ENCODE measurements at regions not wholly inside any gene's neighbourhood (a gene's known extent, or its start where the extent isn't known, plus 50 kb on each side); places are given as distances from the start of the nearest gene placed in this dataset.

DNA sequence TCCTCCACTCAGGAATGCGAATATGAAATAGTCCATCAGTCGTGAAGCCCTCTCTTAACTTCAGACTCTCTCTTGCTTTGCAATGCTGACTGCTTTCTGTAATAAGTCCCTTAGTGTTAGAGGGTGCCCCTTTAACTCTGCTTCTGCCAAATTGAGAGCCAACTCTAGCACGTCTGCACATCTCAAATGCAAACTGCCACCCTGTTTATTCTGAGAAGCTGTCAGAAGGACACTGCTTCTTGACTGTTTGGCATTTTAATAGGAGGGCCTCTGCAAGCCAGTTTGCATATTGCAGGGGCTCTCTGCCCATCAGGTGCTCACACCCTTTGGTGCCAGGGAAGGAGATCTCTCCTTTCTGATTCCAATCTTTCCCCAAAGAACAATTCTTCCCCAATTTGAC is 589.8 kb upstream of the CDH4 start:
- Histone ChIP-seq H3K9me3 (ENCODE audit: insufficient read depth in 2 of 2, low read depth in 1 of 2, low read length in 1 of 2) (no peaks in the 10 kb centered on the region), H3K4me2 (ENCODE audit: insufficient read depth in 1 of 2, low read depth in 2 of 2, low read length in 2 of 2) (no peak overlapping the region), H2BK12ac (ENCODE audit: low read depth, low read length) (no peak overlapping the region), H2AFZ (ENCODE audit: low read length) (no peak overlapping the region), H2BK15ac (ENCODE audit: low read length) (no peak overlapping the region), H3K4ac (replicated peaks; ENCODE audit: insufficient read length, low read depth, low read length) (no peak overlapping the region), H3K9ac (replicated peaks in 1 of 4; ENCODE audit: extremely low read depth in 1 of 4, low read depth in 3 of 4, low read length in 3 of 4) (no peak overlapping the region), H4K91ac (replicated peaks; ENCODE audit: insufficient read length, low read length) (no peak overlapping the region), H3K79me1 (ENCODE audit: low read depth, low read length) (no peaks in the 10 kb centered on the region), H3K27ac (ENCODE audit: low read depth, low read length) (no peak overlapping the region), H3K56ac (replicated peaks; ENCODE audit: insufficient read length, low read depth, low read length) (no peak overlapping the region), H3K4me3 (ENCODE audit: extremely low read depth in 1 of 4, insufficient read depth in 2 of 4, low read depth in 3 of 4, low read length in 4 of 4) (no peak overlapping the region), H4K8ac (ENCODE audit: extremely low read depth, insufficient read depth, low read length) (no peak overlapping the region), H3K36me3 (ENCODE audit: control insufficient read depth in 2 of 4, insufficient read depth in 4 of 4, low read length in 3 of 4) (no peaks in the 10 kb centered on the region), H3K14ac (ENCODE audit: insufficient read length) (no peak overlapping the region), H3K18ac (ENCODE audit: extremely low read depth, low read length) (no peak overlapping the region), H2AK5ac (ENCODE audit: low read depth, low read length) (no peak overlapping the region), H3K79me2 (ENCODE audit: control insufficient read depth in 1 of 2, insufficient read depth in 2 of 2, low read length in 2 of 2) (no peaks in the 10 kb centered on the region), H4K20me1 (replicated peaks in 1 of 2; ENCODE audit: control insufficient read depth in 1 of 2, insufficient read depth in 2 of 2, low read length in 2 of 2) (no peaks in the 10 kb centered on the region), H3K23ac (ENCODE audit: insufficient read length) (no peak overlapping the region), H4K5ac (ENCODE audit: insufficient read length, low read depth, low read length) (no peak overlapping the region), H3K27me3 (replicated peaks in 1 of 4; ENCODE audit: control insufficient read depth in 3 of 4, extremely low read depth in 1 of 4, insufficient read depth in 3 of 4, low read length in 3 of 4) (no peaks in the 10 kb centered on the region; a peak in 1 of 7 replicates), H2BK5ac (ENCODE audit: low read depth, low read length) (no peak overlapping the region), H2BK120ac (replicated peaks; ENCODE audit: low read depth, low read length) (no peak overlapping the region), H3K4me1 (replicated peaks in 1 of 4; ENCODE audit: control insufficient read depth in 3 of 4, insufficient read depth in 4 of 4, low read length in 3 of 4) (peaks cover 0 to 8% (median 1%) of the 10 kb centered on the region in 4 experiments; a peak in 2 of 7 replicates), H3K23me2 (ENCODE audit: low read depth, low read length) (no peaks in the 10 kb centered on the region), H2BK20ac (ENCODE audit: low read length) (no peak overlapping the region)
- no peak for FAIRE-seq
- POLR2A ChIA-PET (ENCODE audit: partially characterized antibody) = no interaction called here
- CTCF ChIA-PET (ENCODE audit: partially characterized antibody) = interaction anchor here (0.8 to 1.4 kb wide), 2 partner anchors 10 to 57 kb away, joined by 3 to 4 read pairs; no protein-coding TSS in a partner anchor
- 84% methylated on average over 3 of the region's 3 CpGs; no CpG with 5 or more reads in 1 of the 2 experiments for WGBS, 2 experiments (ENCODE audit: extremely low coverage in 1 of 2, insufficient coverage in 1 of 2, insufficient read length in 1 of 2, insufficient replicate concordance in 2 of 2, low coverage in 1 of 2, low lambda C conversion rate in 2 of 2, missing lambda C conversion rate in 1 of 2)
- no peak for DNase-seq (ENCODE audit: low read depth in 1 of 2, low spot score in 2 of 2)
- TF ChIP-seq TAF1 (IDR thresholded peaks at IDR 0.05; ENCODE audit: low read depth, low read length) (no peak), CEBPB (IDR thresholded peaks at IDR 0.05; ENCODE audit: low read depth, low read length) (no peak), TCF12 (IDR thresholded peaks at IDR 0.05; ENCODE audit: low read depth, low read length) (no peak), SRF (IDR thresholded peaks at IDR 0.05; ENCODE audit: low read depth, low read length) (no peak), JUN (IDR thresholded peaks at IDR 0.05; ENCODE audit: low read depth, low read length) (no peak), EZH2 (IDR thresholded peaks at IDR 0.05; ENCODE audit: low read depth, low read length, severe bottlenecking) (no peak), YY1 (IDR thresholded peaks at IDR 0.05; ENCODE audit: low read depth, low read length) (no peak), KDM1A (IDR thresholded peaks at IDR 0.05; ENCODE audit: borderline replicate concordance, low read length) (no peak), MAFK (IDR thresholded peaks at IDR 0.05; ENCODE audit: low read depth, low read length) (no peak), NRF1 (IDR thresholded peaks at IDR 0.05; ENCODE audit: low read depth, low read length) (no peak), SP4 (IDR thresholded peaks at IDR 0.05; ENCODE audit: low read length) (no peak)
- TF ChIP-seq, protein P1, sequence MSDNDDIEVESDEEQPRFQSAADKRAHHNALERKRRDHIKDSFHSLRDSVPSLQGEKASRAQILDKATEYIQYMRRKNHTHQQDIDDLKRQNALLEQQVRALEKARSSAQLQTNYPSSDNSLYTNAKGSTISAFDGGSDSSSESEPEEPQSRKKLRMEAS (IDR thresholded peaks at IDR 0.05) = no peak
- TF ChIP-seq, protein P2, sequence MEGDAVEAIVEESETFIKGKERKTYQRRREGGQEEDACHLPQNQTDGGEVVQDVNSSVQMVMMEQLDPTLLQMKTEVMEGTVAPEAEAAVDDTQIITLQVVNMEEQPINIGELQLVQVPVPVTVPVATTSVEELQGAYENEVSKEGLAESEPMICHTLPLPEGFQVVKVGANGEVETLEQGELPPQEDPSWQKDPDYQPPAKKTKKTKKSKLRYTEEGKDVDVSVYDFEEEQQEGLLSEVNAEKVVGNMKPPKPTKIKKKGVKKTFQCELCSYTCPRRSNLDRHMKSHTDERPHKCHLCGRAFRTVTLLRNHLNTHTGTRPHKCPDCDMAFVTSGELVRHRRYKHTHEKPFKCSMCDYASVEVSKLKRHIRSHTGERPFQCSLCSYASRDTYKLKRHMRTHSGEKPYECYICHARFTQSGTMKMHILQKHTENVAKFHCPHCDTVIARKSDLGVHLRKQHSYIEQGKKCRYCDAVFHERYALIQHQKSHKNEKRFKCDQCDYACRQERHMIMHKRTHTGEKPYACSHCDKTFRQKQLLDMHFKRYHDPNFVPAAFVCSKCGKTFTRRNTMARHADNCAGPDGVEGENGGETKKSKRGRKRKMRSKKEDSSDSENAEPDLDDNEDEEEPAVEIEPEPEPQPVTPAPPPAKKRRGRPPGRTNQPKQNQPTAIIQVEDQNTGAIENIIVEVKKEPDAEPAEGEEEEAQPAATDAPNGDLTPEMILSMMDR (IDR thresholded peaks at IDR 0.05; ENCODE audit: control extremely low read depth in 1 of 3, insufficient read depth in 1 of 3, low read depth in 1 of 3, low read length in 3 of 3) = no peak

Data from H1 (cell line).